Activated CD4-positive, alpha-beta T cell treated with anti-CD3 and anti-CD28 coated beads, Interleukin-2, amount 50 U/mL, for 1 hour (primary cell): ENCODE measurements at regions not wholly inside any gene's neighbourhood (a gene's known extent, or its start where the extent isn't known, plus 50 kb on each side); places are given as distances from the start of the nearest gene placed in this dataset.
"Not testable (repeated sequence)": the region's sequence is repeated elsewhere in the genome, so short reads cannot be mapped to it uniquely, and the experiment has no call there.

ENCODE experiments used
- DNase-seq: peaks from one replicate; pipeline ENCODE4 v3.0.0-alpha.2; 2020

DNA sequence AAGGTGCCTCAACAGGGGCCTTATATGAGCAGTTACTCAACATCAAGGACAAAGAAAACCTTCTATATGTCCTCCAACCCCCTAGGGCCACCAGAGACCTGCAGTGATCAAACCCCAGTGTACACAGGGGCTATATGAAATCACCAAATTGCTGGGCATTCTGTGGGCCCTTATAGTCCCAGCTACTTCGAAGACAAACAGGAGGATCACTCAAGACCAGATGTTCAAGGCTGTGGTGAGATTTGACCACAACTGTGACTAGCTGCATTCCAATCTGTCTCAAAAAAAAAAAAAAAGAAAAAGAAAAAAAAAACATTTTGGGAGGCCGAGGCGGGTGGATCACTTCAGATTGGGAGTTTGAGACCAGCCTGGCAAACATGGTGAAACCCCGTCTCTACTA lies 51.0 kb upstream of the PRB2 start:
- no peak for DNase-seq

DNA sequence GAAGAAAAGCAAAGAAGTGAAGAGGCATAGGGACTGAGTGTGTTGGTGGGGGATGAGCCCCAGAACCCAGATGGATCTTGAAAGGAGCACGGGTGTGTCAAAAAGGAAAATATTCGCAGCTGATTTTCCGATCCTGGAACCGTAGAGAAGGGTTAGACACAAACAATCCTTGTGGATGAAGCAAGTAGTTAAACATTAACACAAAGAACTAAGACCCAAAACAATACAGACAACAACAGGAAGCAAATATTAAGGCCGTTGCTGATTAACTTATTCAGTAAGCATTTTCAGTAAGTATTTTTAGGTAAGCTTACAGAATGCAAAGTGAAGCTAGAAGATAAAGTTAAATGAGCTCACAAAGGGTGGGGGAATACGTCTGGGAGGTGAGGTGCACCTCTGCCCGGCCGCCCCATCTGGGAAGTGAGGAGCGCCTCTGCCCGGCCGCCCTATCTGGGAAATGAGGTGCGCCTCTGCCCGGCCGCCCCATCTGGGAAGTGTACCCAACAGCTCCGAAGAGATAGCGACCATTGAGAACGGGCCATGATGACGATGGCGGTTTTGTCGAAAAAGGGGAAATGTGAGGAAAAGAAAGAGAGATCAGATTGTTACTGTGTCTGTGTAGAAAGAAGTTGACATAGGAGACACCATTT lies 62.8 kb upstream of the PRB2 start:
- no peak for DNase-seq

DNA sequence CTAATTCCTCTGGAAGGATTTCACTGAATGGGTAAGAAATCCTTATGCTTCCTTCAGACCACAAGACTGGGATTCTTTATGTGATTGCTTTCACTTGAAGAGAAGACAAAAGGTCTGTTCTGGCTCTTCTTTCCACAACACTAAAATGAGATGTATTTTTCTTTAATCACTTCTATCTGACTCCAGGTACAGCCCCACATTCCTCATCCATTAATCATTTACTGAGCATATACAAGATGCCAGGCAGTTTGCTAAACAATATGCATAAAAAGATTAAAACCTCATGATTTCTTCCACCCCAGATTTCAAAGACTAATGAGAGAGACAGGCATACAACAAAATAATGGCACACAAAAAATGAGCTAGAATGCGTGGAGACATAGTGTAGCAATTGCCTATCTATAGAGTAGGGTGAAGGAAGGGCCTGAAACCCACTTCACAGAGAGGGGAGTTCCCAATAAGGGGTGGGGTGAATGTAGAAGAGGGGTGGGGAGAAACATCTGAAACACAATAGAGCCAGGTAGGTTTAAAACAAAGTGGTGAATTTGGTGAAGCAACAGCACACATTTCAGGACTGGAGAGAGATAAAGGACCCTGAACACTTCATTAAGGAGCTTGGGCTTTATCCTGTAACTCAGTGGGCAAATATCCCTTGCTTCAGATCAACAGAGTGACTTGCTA lies 65.1 kb upstream of the PRB2 start:
- DNase-seq, result no peak

DNA sequence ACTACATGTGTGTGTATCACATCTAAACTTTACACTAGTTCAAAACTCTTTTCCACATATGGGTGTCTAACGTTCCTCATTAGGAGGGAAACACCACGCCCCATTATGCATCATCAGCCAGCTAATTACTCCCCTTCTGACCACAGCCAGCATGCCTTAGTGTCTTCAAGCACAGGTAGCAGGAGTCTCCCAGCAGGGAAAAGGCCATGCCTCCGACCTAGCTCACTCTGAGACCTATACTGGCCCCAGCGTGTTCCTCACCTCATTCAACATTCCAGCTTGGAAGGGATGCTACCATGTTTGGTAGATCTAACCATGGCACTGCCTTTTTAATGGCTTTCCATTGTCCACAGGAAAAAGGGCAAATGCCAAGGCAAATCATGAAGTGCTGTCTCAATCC lies 66.1 kb upstream of the PRB2 start:
- DNase-seq, result no peak

GRCh38 chr12:11477110-11477509 lies 81.7 kb upstream of the PRB2 start:
- DNase-seq, result no peak

DNA sequence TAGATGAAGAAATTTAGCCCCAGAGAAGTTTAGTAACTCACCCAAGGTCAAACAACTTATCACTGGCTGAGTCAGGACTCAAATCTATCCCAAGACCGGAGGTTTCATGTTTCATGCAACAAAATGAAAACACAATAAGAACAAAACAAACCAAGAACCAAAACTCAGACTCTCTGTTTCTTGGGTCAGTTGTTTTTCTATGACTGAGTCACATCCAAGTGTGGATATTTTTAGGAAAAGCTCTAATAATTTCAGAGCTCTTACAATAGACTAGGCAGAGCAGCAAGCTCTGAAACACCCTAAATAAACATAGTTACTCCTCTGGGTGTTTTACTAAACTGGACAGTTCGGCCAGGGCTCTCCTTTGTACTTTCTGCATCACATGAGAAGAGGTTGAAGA lies 87.6 kb upstream of the PRB2 start:
- no peak for DNase-seq

DNA sequence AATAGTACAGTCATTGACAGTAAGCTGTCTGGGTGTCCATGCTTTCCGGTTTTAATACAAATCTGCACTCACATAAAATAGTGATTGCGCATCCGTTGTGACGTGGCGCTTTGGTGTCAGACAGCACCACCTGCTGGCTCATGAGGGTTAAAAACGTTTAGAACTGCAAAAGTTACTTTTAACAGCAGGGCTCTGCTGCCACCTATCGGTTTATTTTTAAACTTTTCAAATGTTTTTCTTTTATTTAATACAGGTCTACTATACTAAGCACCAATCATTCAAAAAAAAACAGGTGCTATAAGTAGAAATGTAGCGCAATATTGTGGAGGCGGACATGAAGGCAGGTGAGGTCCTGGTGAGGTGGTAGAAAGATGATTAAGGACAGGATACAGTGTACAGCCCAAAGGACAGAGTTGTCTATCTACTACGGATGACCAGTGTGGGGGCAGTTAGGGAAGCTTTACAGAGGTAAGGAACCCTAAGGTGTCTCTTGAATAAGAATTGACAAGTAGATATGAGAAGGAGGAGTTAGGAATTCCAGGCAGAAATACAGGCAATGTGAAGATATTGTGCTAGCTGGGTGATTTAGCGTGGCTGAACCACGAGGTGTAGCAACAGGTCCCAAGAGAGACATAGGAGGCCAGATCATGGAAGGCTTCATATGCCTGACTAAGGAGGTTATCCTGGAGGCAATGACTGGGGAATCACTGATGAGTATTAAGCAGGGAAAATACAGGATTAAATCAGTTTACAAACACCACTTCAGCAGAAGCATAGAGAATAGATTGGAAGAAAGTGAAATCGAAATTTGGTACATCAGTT lies 91.5 kb upstream of the PRB2 start:
- peak; percentile 74 for DNase-seq

GRCh38 chr12:11496157-11496851 lies 100.9 kb upstream of the PRB2 start:
- no peak for DNase-seq

GRCh38 chr12:11497438-11497837 lies 102.1 kb upstream of the PRB2 start:
- DNase-seq, result no peak

GRCh38 chr12:11497995-11498394 lies 102.6 kb upstream of the PRB2 start:
- DNase-seq, result no peak

- DNase-seq, result not testable (repeated sequence)
These were observed 103.2 kb upstream of the PRB2 start for GRCh38 chr12:11498574-11498973.

DNA sequence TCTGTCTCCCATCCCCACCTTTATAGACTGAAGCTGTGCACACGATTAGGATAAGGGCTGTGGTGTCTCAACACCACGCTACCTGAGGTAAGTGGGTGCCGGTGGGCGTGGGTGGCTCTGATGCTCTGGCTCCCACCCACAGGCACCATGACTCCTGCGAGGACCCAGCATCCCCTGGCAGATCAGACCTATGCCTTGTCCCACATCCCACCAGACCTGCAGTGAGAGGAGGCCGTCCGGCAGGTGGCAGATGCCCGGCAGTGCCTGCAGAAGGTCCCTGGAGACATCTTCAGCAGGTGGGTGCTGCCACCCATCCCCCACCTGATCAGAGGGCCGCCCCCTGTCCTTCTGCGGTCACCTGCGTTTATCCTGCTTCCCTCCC lies 104.4 kb upstream of the PRB2 start:
- no peak for DNase-seq

GRCh38 chr12:11500188-11500860 lies 105.0 kb upstream of the PRB2 start:
- DNase-seq, result peak; percentile 78

- DNase-seq, result no peak
These were observed 105.5 kb upstream of the PRB2 start for GRCh38 chr12:11500861-11501230.

- DNase-seq, result no peak
These were observed 113.3 kb upstream of the PRB2 start for GRCh38 chr12:11508699-11509098.

- DNase-seq, result no peak
These were observed 114.0 kb upstream of the PRB2 start for GRCh38 chr12:11509326-11509725.

DNA sequence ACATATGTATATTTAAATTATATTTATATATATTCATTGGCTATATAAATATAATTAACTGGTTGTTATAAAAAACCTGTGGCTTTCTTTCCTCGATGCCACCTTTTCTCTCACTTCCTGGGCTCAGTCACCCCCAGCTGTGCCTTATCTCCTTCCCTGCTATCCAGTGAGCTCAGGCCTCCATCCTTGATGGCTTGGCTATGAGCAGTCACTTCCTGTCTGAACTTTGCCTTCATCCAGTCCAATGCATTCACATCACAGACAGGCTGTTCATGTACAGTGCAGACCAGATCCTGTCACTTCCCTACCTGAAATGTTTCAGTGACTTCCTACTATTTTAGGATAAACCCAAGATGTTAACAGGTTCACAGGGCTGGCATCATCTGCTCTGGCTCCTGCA lies 115.3 kb upstream of the PRB2 start:
- no peak for DNase-seq

- DNase-seq, result no peak
These were observed 117.9 kb upstream of the PRB2 start for GRCh38 chr12:11513288-11513687.

- no peak for DNase-seq
These were observed 121.7 kb upstream of the PRB2 start for GRCh38 chr12:11517080-11517479.

DNA sequence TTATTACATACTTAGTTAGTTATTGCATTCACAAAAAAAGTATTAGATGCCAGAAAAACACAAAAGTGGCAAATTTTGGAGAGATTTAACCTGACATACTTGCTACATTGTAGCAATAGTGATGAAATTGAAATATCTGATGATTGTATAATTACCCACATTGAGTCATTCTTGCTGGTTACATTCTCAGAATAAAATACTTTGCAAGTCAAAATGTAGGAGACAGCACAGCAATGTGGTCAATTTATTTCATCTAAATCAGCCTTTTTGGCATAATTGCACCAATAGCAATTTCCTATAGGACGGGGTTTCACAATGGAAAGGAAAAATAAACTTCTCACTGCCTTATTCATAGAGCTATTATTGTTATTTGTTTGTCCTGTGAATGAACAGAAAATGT lies 125.0 kb upstream of the ETV6 start:
- no peak for DNase-seq

DNA sequence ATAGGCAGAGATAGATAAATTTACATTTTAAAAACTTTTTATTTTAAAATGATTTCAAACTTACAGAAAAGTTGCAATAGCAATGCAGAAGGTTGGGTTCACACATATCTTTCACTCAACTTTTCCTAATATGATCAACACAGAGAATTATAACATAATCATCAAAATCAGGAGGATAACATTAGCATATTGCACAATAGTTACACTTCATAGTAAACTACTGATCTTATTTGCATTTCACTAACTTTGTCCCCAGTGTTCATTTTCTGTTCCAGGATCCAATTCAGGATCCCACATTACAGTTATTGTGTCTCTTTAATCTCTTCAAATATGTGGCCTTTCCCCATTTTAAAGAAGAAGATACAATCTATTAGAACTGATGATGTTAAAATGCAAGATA lies 115.4 kb upstream of the ETV6 start:
- DNase-seq, result no peak

DNA sequence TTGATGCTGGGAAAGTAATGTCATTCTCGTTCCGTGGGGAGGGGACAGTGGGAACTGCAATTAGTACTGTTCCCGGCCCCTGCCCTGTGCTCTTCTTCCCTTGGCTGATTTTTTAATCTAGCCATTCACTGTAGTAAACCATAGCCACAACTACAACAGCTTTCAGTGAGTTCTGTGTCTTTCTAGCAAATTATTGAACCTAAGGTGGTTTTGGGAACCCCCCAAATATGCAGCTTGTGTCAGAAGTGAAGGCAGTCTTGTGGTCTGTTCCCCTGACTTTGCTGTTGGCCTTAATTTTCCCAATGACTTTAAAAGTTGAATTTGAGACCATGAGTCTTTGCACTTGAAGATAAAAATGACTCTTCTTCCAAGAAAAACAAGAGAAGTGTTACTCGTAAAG lies 114.3 kb upstream of the ETV6 start:
- DNase-seq, result no peak

DNA sequence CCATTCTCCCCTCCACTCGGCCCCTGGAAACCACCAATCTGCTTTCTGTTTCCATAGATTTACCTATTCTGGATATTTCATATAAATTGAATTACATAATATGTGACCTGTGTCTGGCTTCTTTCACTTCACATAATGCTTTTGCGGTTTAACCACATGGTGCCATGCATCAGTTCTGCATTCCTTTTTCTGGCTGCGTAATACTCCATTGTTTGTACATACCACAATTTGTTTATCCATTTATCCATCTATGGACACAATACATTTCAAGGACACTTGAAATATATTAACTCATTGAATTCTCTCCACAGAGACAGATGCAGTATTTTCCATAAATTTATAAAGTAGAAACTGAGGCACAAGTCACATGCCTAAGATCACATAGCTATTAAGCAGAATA lies 110.3 kb upstream of the ETV6 start:
- no peak for DNase-seq
